ENCODE measurements at regions not wholly inside any gene's neighbourhood (a gene's known extent, or its start where the extent isn't known, plus 50 kb on each side); places are given as distances from the start of the nearest gene placed in this dataset.

DNA sequence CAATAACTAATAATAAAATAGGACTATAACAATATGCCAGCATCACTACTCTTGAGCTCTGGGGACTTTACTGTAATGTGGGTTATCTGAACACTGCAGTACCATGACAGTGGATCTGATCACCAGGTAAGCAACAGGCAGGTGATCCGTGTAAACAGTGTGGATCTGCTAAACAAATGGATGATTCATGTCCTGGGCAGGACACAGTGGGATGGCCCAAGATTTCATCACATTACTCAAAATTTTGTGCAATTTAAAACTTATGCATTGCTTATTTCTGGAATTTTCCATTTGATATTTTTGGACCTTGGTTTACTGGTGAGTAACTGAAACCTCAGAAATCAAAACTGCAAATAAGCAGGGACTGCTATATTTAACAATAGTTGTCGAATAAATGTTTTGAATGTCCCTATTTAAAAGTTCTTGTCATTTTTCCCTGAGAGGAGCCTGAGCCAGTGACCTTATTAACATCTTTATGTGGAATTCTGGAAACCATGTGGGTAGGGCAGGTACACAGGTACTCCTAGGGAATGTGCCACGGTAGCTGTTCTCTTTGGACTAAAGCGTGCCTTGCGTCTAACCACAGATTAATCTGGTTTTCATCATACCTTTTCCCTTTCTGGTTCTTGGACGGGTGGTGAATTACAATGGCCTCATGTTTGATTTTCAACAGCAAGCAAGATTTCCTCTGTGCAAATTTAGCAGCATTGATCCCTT, 214.5 kb upstream of the SASH1 start:
- H3K36me3 Mint-ChIP-seq (ENCODE audit: low read depth) = no peaks in the 10 kb centered on the region
- no peaks in the 10 kb centered on the region for H3K9me3 Mint-ChIP-seq
- H3K4me3 Mint-ChIP-seq = no peak overlapping the region
- no peaks in the 10 kb centered on the region for H3K27me3 Mint-ChIP-seq (ENCODE audit: low read depth)
- no peak overlapping the region for H3K27ac Mint-ChIP-seq
- TF ChIP-seq, protein P1, sequence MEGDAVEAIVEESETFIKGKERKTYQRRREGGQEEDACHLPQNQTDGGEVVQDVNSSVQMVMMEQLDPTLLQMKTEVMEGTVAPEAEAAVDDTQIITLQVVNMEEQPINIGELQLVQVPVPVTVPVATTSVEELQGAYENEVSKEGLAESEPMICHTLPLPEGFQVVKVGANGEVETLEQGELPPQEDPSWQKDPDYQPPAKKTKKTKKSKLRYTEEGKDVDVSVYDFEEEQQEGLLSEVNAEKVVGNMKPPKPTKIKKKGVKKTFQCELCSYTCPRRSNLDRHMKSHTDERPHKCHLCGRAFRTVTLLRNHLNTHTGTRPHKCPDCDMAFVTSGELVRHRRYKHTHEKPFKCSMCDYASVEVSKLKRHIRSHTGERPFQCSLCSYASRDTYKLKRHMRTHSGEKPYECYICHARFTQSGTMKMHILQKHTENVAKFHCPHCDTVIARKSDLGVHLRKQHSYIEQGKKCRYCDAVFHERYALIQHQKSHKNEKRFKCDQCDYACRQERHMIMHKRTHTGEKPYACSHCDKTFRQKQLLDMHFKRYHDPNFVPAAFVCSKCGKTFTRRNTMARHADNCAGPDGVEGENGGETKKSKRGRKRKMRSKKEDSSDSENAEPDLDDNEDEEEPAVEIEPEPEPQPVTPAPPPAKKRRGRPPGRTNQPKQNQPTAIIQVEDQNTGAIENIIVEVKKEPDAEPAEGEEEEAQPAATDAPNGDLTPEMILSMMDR (IDR thresholded peaks at IDR 0.05; ENCODE audit: unreplicated experiment in 3 of 3) = no peak
- H3K4me1 Mint-ChIP-seq = no peaks in the 10 kb centered on the region

DNA sequence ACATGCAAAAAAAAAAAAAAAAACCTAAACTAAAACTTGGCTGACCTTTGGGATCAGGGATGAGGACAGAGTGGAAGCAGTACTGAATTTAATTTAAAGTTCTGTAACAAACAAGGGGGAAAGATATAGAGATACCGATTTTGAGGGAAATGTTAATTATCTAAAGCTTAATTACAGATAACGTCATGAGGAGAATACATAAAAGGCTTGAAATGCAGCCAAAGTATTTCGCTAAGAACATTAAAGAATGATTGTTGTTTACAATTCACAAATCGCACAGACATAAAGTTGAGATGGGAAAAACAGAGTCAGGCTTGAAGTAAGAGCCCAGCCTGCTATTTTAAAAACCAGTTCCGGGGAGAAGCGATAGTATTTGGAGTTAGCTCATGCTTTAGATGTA, 208.0 kb upstream of the SASH1 start:
- H3K9me3 Mint-ChIP-seq = peaks cover 3% of the 10 kb centered on the region
- no peak overlapping the region for H3K27ac Mint-ChIP-seq
- peaks cover 5% of the 10 kb centered on the region for H3K27me3 Mint-ChIP-seq (ENCODE audit: low read depth)
- TF ChIP-seq, protein P1 (IDR thresholded peaks at IDR 0.05; ENCODE audit: unreplicated experiment in 3 of 3) = no peak
- peaks cover 7% of the 10 kb centered on the region for H3K4me1 Mint-ChIP-seq
- no peaks in the 10 kb centered on the region for H3K36me3 Mint-ChIP-seq (ENCODE audit: low read depth)
- no peak overlapping the region for H3K4me3 Mint-ChIP-seq

DNA sequence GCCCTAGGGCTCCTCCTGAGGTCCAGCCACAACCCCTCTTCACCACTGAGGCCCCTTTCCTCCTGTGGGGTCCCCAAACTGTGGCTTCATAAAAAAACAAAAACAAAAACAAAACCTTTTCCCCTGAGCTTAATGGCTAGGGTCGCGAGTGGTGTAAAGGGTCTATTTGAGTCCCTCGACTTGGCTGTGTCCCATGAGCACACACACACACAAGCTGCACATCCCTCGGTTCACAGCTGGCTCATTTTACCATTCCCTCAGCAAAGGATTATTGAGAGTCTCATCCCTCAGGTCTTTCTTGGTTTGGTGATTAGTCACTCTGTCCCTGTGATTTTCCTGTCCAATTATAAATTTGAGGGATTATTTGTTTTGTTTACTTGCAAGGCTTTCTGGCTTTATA, 206.1 kb upstream of the SASH1 start:
- no peak overlapping the region for H3K4me3 Mint-ChIP-seq
- H3K27me3 Mint-ChIP-seq (ENCODE audit: low read depth) = peaks cover 5% of the 10 kb centered on the region
- TF ChIP-seq, protein P1 (IDR thresholded peaks at IDR 0.05; ENCODE audit: unreplicated experiment in 3 of 3) = no peak
- no peak overlapping the region for H3K27ac Mint-ChIP-seq
- H3K9me3 Mint-ChIP-seq = peaks cover 8% of the 10 kb centered on the region
- H3K4me1 Mint-ChIP-seq = peaks cover 7% of the 10 kb centered on the region
- H3K36me3 Mint-ChIP-seq (ENCODE audit: low read depth) = no peaks in the 10 kb centered on the region

DNA sequence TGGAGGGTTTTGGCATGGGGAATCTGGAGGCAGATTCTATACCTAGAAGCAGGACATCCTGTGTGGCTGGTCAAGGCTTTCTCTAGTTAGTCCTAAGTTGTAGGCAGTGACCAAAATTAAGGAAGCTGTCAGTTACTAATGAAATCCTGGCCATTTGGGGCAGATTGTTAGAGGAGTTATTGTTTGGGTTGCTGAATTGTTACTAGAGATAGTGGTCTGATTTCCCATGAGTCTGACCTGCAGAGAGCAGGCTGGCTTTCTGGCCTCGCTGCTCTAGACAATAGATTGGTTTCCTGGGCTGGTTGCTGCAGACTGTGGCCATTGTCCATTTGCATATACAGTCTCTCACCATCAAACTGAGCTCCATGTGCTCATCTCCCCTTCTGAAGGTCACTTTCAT, 205.0 kb upstream of the SASH1 start:
- Mint-ChIP-seq H3K4me3 (no peak overlapping the region), H3K9me3 (peaks cover 11% of the 10 kb centered on the region), H3K36me3 (ENCODE audit: low read depth) (no peaks in the 10 kb centered on the region), H3K27me3 (ENCODE audit: low read depth) (peaks cover 5% of the 10 kb centered on the region), H3K27ac (no peak overlapping the region), H3K4me1 (peaks cover 7% of the 10 kb centered on the region)
- TF ChIP-seq, protein P1 (IDR thresholded peaks at IDR 0.05; ENCODE audit: unreplicated experiment in 3 of 3) = no peak

DNA sequence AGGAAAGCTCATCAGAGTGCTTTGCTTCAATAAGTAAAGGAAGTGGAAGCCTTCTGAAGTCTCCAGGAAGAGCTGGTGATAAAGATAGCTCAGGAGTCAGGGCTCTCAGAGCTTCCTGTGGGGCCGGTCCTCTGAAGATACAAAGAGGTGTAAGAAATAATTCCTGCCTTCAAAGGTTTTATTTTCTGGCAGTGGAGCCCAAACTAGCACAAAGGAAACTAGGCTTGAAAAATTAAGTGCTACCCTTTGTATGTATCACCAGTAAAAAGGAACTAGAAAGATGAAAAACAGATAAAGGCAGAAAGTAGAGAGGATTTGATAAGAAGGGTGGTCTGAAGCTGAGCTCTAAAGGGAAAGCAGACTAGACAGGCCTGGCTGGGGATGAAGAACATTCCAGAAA, 204.1 kb upstream of the SASH1 start:
- Mint-ChIP-seq H3K27me3 (ENCODE audit: low read depth) (peaks cover 4% of the 10 kb centered on the region), H3K36me3 (ENCODE audit: low read depth) (no peaks in the 10 kb centered on the region), H3K4me3 (no peak overlapping the region), H3K9me3 (peaks cover 11% of the 10 kb centered on the region), H3K27ac (no peak overlapping the region), H3K4me1 (peaks cover 10% of the 10 kb centered on the region)
- TF ChIP-seq, protein P1 (IDR thresholded peaks at IDR 0.05; ENCODE audit: unreplicated experiment in 3 of 3) = no peak
